HG03135 (cell line): ENCODE measurements at regions not wholly inside any gene's neighbourhood (a gene's known extent, or its start where the extent isn't known, plus 50 kb on each side); places are given as distances from the start of the nearest gene placed in this dataset.

Experiments
- ATAC-seq: cut with Tn5 transposase; IDR thresholded peaks from one replicate; pipeline ENCODE4 v1.9.1; 2021; ENCODE audit warnings: mild to moderate bottlenecking, moderate library complexity; ENCODE audit not compliant: unreplicated experiment

- ATAC-seq, result no peak
Observed at GRCh38 chr20:56865055-56865454, 235.9 kb downstream of the TFAP2C start.

- no peak for ATAC-seq
Observed at GRCh38 chr20:56867128-56867527, 238.0 kb downstream of the TFAP2C start.

GRCh38 chr20:56868746-56869145 is 239.6 kb downstream of the TFAP2C start:
- ATAC-seq, result no peak

GRCh38 chr20:56870271-56870670 is 241.2 kb downstream of the TFAP2C start:
- no peak for ATAC-seq

- ATAC-seq, result no peak
Observed at GRCh38 chr20:56871691-56872090, 242.6 kb downstream of the TFAP2C start.

GRCh38 chr20:56872620-56873458 is 243.7 kb downstream of the TFAP2C start:
- ATAC-seq, result no peak

GRCh38 chr20:56873836-56874235 is 244.7 kb downstream of the TFAP2C start:
- ATAC-seq, result no peak

- ATAC-seq, result no peak
Observed at GRCh38 chr20:56875052-56875659, 246.1 kb downstream of the TFAP2C start.

GRCh38 chr20:56875803-56876202 is 246.7 kb downstream of the TFAP2C start:
- no peak for ATAC-seq

GRCh38 chr20:56885521-56885920 is 256.4 kb downstream of the TFAP2C start:
- no peak for ATAC-seq

- no peak for ATAC-seq
Observed at GRCh38 chr20:56890011-56890410, 260.9 kb downstream of the TFAP2C start.

- ATAC-seq, result no peak
Observed at GRCh38 chr20:56893226-56893917, 264.3 kb downstream of the TFAP2C start.

- ATAC-seq, result no peak
Observed at GRCh38 chr20:56896447-56896846, 267.3 kb downstream of the TFAP2C start.

- ATAC-seq, result no peak
Observed at GRCh38 chr20:56897318-56897957, 268.3 kb downstream of the TFAP2C start.

GRCh38 chr20:56897958-56898349 is 268.8 kb downstream of the TFAP2C start:
- no peak for ATAC-seq

GRCh38 chr20:56899506-56899905 is 270.4 kb downstream of the TFAP2C start:
- ATAC-seq, result no peak

- no peak for ATAC-seq
Observed at GRCh38 chr20:56900252-56900651, 271.1 kb downstream of the TFAP2C start.

- no peak for ATAC-seq
Observed at GRCh38 chr20:56903421-56903820, 274.3 kb downstream of the TFAP2C start.

GRCh38 chr20:56903858-56904257 is 274.8 kb downstream of the TFAP2C start:
- ATAC-seq, result no peak

- ATAC-seq, result no peak
Observed at GRCh38 chr20:56909918-56910714, 281.0 kb downstream of the TFAP2C start.

GRCh38 chr20:56911946-56912345 is 282.8 kb downstream of the TFAP2C start:
- ATAC-seq, result no peak
